GM23338 (cell line): ENCODE measurements at regions not wholly inside any gene's neighbourhood (a gene's known extent, or its start where the extent isn't known, plus 50 kb on each side); places are given as distances from the start of the nearest gene placed in this dataset.
"Not testable (repeated sequence)": the region's sequence is repeated elsewhere in the genome, so short reads cannot be mapped to it uniquely, and the experiment has no call there.

Experiments used
- ATAC-seq: fragments of 200-7000 bp; cut with Tn5 transposase; 3 replicates; pipeline ENCODE4 v1.9.1; 2020
- DNase-seq: peaks from one replicate; pipeline ENCODE4 v3.0.0-alpha.2; 2015; ENCODE audit warnings: low spot score
- H2AFZ ChIP-seq: fragments of 200-600 bp; sonication (generic); 2 replicates; pipeline ENCODE4 v1.8.0; 2016; ENCODE audit warnings: antibody characterized with exemption, mild to moderate bottlenecking, moderate library complexity
- H3F3A ChIP-seq: fragments of 200-600 bp; sonication (generic); replicated peaks from 2 replicates; pipeline ENCODE4 v1.8.0; 2017; ENCODE audit warnings: antibody characterized with exemption, mixed run types, low read depth
- H3K27ac ChIP-seq: fragments of 200-600 bp; sonication (generic); 2 replicates; pipeline ENCODE4 v1.6.1; 2016; ENCODE audit warnings: low read depth
- H3K27me3 ChIP-seq: fragments of 200-600 bp; sonication (generic); 2 replicates; pipeline ENCODE4 v1.8.0; 2016; ENCODE audit warnings: mild to moderate bottlenecking, mixed run types, moderate library complexity; ENCODE audit not compliant: insufficient read depth
- H3K36me3 ChIP-seq: fragments of 200-600 bp; sonication (generic); 2 replicates; pipeline ENCODE4 v1.8.0; 2016; ENCODE audit warnings: mild to moderate bottlenecking; ENCODE audit not compliant: insufficient read depth
- H3K4me1 ChIP-seq: fragments of 200-600 bp; sonication (generic); 2 replicates; pipeline ENCODE4 v1.8.0; 2016; ENCODE audit warnings: mild to moderate bottlenecking, moderate library complexity; ENCODE audit not compliant: insufficient read depth
- H3K4me2 ChIP-seq: fragments of 200-600 bp; sonication (generic); 2 replicates; pipeline ENCODE4 v1.7.1; 2017; ENCODE audit warnings: mixed run types
- H3K4me3 ChIP-seq: fragments of 200-600 bp; sonication (generic); 2 replicates; pipeline ENCODE4 v1.6.1; 2016; ENCODE audit warnings: mixed run types
- H3K79me2 ChIP-seq: fragments of 200-600 bp; sonication (generic); replicated peaks from 2 replicates; pipeline ENCODE4 v1.8.0; 2017; ENCODE audit warnings: mild to moderate bottlenecking; ENCODE audit not compliant: insufficient read depth
- H3K9me2 ChIP-seq: fragments of 200-600 bp; sonication (generic); 2 replicates; pipeline ENCODE4 v1.8.0; 2017; ENCODE audit not compliant: insufficient read depth
- H4K20me1 ChIP-seq: fragments of 200-600 bp; sonication (generic); replicated peaks from 2 replicates; pipeline ENCODE4 v1.8.0; 2017; ENCODE audit warnings: mild to moderate bottlenecking; ENCODE audit not compliant: insufficient read depth
- H3K27ac Mint-ChIP-seq: 2 replicates; pipeline ENCODE4 v1.8.0; 2020; ENCODE audit warnings: inconsistent platforms, mild to moderate bottlenecking, moderate library complexity, mixed read lengths
- H3K27me3 Mint-ChIP-seq: 3 replicates; pipeline ENCODE4 v1.8.0; 2022; ENCODE audit warnings: low read depth, mild to moderate bottlenecking, moderate library complexity, mixed read lengths, inconsistent platforms; ENCODE audit not compliant: insufficient read depth, poor library complexity
- H3K36me3 Mint-ChIP-seq: 3 replicates; pipeline ENCODE4 v1.8.0; 2021; ENCODE audit warnings: low read depth, mild to moderate bottlenecking, inconsistent platforms, moderate library complexity, mixed read lengths
- H3K4me1 Mint-ChIP-seq: 3 replicates; pipeline ENCODE4 v1.8.0; 2020; ENCODE audit warnings: mild to moderate bottlenecking, inconsistent platforms, mixed read lengths
- H3K4me3 Mint-ChIP-seq: 3 replicates; pipeline ENCODE4 v1.8.0; 2021; ENCODE audit warnings: moderate library complexity, mild to moderate bottlenecking, inconsistent platforms, mixed read lengths
- H3K9me3 Mint-ChIP-seq: 3 replicates; pipeline ENCODE4 v1.8.0; 2020; ENCODE audit warnings: moderate library complexity, mild to moderate bottlenecking, inconsistent platforms, mixed read lengths
- EZH2 ChIP-seq: fragments of 200-600 bp; sonication (generic); IDR thresholded peaks from one replicate; pipeline ENCODE4 v1.8.0; 2017; ENCODE audit warnings: antibody characterized with exemption, mild to moderate bottlenecking, low read depth; ENCODE audit not compliant: unreplicated experiment
- EZH2phosphoT487 ChIP-seq: fragments of 200-600 bp; sonication (generic); IDR thresholded peaks from one replicate; pipeline ENCODE4 v1.8.1; 2018; ENCODE audit warnings: antibody characterized with exemption; ENCODE audit not compliant: unreplicated experiment
- POLR2AphosphoS5 ChIP-seq: IDR thresholded peaks from 2 replicates; pipeline ENCODE4 v1.6.1; 2016; ENCODE audit warnings: antibody characterized with exemption, low read depth
- STAT1 ChIP-seq: IDR thresholded peaks from one replicate; pipeline ENCODE4 v1.6.1; 2016; ENCODE audit warnings: antibody characterized with exemption; ENCODE audit not compliant: unreplicated experiment
- ZNF331 ChIP-seq: fragments of 250-450 bp; sonication (Bioruptor Pico); IDR thresholded peaks from 2 replicates; pipeline ENCODE4 v1.5.0; 2020; ENCODE audit warnings: low read depth, mild to moderate bottlenecking, moderate library complexity
- TF ChIP-seq, protein P1 (sequence below): fragments of 250-450 bp; sonication (Bioruptor Pico); IDR thresholded peaks from 2 replicates; pipeline ENCODE4 v1.5.0; 2020; ENCODE audit warnings: mild to moderate bottlenecking, moderate library complexity
- TF ChIP-seq, protein P2 (sequence below): IDR thresholded peaks from 2 replicates; pipeline ENCODE4 v1.6.1; 2016; ENCODE audit warnings: antibody characterized with exemption

DNA sequence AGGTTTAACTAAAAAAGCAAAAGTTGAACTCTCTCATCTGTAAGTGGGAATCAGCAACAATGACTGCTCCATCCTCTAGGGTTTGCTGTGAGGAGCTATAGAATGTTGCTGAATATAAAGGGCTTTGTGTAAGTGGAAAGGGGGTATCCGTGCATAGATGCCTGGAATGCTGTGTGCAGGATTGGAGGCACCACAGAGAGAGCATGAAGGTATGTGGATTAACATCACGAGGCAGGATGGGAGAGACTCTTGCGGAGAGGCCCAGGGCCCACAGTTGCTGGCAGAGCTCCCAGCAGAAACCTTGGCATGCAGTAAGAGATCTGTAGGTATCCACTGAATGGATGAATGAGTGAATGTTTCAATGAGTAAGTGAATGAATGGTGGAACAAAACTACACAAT lies 298.7 kb upstream of the DDI1 start (continued):
- TF ChIP-seq, protein P1, sequence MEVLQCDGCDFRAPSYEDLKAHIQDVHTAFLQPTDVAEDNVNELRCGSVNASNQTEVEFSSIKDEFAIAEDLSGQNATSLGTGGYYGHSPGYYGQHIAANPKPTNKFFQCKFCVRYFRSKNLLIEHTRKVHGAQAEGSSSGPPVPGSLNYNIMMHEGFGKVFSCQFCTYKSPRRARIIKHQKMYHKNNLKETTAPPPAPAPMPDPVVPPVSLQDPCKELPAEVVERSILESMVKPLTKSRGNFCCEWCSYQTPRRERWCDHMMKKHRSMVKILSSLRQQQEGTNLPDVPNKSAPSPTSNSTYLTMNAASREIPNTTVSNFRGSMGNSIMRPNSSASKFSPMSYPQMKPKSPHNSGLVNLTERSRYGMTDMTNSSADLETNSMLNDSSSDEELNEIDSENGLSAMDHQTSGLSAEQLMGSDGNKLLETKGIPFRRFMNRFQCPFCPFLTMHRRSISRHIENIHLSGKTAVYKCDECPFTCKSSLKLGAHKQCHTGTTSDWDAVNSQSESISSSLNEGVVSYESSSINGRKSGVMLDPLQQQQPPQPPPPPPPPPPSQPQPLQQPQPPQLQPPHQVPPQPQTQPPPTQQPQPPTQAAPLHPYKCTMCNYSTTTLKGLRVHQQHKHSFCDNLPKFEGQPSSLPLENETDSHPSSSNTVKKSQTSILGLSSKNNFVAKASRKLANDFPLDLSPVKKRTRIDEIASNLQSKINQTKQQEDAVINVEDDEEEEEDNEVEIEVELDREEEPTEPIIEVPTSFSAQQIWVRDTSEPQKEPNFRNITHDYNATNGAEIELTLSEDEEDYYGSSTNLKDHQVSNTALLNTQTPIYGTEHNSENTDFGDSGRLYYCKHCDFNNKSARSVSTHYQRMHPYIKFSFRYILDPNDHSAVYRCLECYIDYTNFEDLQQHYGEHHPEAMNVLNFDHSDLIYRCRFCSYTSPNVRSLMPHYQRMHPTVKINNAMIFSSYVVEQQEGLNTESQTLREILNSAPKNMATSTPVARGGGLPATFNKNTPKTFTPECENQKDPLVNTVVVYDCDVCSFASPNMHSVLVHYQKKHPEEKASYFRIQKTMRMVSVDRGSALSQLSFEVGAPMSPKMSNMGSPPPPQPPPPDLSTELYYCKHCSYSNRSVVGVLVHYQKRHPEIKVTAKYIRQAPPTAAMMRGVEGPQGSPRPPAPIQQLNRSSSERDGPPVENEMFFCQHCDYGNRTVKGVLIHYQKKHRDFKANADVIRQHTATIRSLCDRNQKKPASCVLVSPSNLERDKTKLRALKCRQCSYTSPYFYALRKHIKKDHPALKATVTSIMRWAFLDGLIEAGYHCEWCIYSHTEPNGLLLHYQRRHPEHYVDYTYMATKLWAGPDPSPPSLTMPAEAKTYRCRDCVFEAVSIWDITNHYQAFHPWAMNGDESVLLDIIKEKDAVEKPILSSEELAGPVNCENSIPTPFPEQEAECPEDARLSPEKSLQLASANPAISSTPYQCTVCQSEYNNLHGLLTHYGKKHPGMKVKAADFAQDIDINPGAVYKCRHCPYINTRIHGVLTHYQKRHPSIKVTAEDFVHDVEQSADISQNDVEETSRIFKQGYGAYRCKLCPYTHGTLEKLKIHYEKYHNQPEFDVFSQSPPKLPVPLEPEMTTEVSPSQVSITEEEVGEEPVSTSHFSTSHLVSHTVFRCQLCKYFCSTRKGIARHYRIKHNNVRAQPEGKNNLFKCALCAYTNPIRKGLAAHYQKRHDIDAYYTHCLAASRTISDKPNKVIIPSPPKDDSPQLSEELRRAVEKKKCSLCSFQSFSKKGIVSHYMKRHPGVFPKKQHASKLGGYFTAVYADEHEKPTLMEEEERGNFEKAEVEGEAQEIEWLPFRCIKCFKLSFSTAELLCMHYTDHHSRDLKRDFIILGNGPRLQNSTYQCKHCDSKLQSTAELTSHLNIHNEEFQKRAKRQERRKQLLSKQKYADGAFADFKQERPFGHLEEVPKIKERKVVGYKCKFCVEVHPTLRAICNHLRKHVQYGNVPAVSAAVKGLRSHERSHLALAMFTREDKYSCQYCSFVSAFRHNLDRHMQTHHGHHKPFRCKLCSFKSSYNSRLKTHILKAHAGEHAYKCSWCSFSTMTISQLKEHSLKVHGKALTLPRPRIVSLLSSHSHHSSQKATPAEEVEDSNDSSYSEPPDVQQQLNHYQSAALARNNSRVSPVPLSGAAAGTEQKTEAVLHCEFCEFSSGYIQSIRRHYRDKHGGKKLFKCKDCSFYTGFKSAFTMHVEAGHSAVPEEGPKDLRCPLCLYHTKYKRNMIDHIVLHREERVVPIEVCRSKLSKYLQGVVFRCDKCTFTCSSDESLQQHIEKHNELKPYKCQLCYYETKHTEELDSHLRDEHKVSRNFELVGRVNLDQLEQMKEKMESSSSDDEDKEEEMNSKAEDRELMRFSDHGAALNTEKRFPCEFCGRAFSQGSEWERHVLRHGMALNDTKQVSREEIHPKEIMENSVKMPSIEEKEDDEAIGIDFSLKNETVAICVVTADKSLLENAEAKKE (CRISPR knock-in tag), result no peak
- TF ChIP-seq POLR2AphosphoS5, result no peak
- TF ChIP-seq EZH2, result no peak
- no peak for TF ChIP-seq EZH2phosphoT487
- TF ChIP-seq STAT1, result no peak
- TF ChIP-seq ZNF331, result no peak
- TF ChIP-seq, protein P2, sequence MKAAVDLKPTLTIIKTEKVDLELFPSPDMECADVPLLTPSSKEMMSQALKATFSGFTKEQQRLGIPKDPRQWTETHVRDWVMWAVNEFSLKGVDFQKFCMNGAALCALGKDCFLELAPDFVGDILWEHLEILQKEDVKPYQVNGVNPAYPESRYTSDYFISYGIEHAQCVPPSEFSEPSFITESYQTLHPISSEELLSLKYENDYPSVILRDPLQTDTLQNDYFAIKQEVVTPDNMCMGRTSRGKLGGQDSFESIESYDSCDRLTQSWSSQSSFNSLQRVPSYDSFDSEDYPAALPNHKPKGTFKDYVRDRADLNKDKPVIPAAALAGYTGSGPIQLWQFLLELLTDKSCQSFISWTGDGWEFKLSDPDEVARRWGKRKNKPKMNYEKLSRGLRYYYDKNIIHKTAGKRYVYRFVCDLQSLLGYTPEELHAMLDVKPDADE, result no peak

DNA sequence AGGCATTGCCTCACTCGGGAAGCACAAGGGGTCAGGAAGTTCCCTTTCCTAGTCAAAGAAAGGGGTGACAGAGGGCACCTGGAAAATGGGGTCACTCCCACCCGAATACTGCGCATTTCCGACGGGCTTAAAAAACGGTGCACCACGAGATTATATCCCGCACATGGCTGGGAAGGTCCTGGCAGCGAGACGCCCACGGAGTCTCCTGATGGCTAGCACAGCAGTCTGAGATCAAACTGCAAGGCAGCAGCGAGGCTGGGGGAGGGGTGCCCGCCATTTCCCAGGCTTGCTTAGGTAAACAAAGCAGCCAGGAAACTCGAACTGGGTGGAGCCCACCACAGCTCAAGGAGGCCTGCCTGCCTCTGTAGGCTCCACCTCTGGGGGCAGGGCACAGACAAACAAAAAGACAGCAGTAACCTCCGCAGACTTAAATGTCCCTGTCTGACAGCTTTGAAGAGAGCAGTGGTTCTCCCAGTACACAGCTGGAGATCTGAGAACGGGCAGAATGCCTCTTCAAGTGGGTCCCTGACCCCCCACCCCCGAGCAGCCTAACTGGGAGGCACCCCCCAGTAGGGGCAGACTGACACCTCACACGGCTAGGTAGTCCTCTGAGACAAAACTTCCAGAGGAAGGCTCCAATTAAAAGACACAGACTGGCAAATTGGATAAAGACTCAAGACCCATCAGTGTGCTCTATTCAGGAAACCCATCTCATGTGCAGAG lies 297.2 kb upstream of the DDI1 start:
- Histone ChIP-seq H3K4me2 (peak overlapping the region; percentile 36), H3K9me2 (peaks cover 11% of the 10 kb centered on the region; the same call in 1 of the 2 replicates), H3K27ac (peak overlapping the region; percentile 18; the same call in 1 of the 2 replicates), H3K4me3 (peak overlapping the region; percentile 48), H2AFZ (peak overlapping the region; percentile 61; the same call in 1 of the 2 replicates)
- H3K36me3 ChIP-seq, H3K9me3 Mint-ChIP-seq, H3K36me3 Mint-ChIP-seq, H3K27me3 ChIP-seq, H3K79me2 ChIP-seq, H3F3A ChIP-seq, H3K4me1 ChIP-seq, H4K20me1 ChIP-seq, H3K27me3 Mint-ChIP-seq: not testable (repeated sequence)
- ATAC-seq (peak; percentile 53), DNase-seq (peak; percentile 13)
- peak overlapping the region; percentile 92 for H3K27ac Mint-ChIP-seq
- H3K4me3 Mint-ChIP-seq, result peak overlapping the region; percentile 53
- H3K4me1 Mint-ChIP-seq, result peaks cover 27% of the 10 kb centered on the region
